ENCODE measurements at regions not wholly inside any gene's neighbourhood (a gene's known extent, or its start where the extent isn't known, plus 50 kb on each side); places are given as distances from the start of the nearest gene placed in this dataset.

DNA sequence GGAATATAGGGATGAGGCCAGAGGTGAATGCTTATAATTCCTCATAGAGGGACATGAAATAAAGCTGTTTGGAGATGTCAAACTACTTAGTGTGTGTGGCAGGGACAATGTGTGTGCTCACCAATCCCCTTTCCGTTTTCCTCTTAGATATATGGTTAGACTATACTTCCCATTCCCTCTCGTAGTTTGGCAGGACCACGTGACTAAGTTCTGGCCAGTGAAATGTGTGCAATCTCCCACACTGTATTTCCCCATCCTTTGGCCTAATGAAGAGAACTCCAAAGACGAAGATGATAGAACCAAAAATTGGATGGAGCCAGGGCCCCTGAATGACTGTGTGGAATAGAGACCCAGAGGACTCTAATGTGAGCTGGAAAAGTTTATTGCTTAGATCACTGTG is 233.4 kb upstream of the KLF4 start:
- no peak for ATAC-seq

DNA sequence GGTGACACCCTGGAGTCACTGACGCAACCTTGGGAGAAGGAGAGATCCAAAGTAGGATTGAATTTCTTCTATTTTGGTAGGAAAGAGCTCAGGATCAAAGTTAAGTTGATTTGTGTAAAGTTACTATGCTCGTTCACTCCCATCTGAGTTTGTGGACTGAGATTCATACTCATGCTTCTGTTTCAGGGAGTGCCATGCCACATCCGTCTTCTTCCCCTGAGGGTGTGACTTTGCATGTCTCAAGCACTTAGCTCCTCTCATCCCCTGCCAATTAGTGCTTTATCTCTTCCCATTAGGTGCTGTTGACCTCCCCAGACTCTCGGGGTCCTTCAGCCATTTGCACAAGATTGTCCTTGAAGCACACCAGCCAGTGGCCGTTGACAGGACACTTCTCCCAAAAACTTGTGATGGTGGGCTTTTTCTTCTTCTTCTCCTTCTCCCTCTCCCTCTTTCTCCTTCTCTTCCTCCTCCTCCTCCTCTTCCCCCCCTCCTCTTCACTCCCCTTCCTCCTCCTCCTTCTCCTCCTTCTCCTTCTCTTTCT is 232.2 kb upstream of the KLF4 start:
- TF ChIP-seq, protein P1, sequence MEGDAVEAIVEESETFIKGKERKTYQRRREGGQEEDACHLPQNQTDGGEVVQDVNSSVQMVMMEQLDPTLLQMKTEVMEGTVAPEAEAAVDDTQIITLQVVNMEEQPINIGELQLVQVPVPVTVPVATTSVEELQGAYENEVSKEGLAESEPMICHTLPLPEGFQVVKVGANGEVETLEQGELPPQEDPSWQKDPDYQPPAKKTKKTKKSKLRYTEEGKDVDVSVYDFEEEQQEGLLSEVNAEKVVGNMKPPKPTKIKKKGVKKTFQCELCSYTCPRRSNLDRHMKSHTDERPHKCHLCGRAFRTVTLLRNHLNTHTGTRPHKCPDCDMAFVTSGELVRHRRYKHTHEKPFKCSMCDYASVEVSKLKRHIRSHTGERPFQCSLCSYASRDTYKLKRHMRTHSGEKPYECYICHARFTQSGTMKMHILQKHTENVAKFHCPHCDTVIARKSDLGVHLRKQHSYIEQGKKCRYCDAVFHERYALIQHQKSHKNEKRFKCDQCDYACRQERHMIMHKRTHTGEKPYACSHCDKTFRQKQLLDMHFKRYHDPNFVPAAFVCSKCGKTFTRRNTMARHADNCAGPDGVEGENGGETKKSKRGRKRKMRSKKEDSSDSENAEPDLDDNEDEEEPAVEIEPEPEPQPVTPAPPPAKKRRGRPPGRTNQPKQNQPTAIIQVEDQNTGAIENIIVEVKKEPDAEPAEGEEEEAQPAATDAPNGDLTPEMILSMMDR (IDR thresholded peaks at IDR 0.05): no peak
- no peaks in the 10 kb centered on the region for H3K27me3 ChIP-seq (ENCODE audit: insufficient read depth in 3 of 3, low read length in 2 of 3)
- H3K4me3 ChIP-seq: no peak overlapping the region
- ATAC-seq (no peak), DNase-seq (no peak)
- H3K4me1 ChIP-seq: no peaks in the 10 kb centered on the region
- H3K36me3 ChIP-seq (ENCODE audit: insufficient read depth in 1 of 2, low read depth in 1 of 2): no peaks in the 10 kb centered on the region
- no peak overlapping the region for H3K27ac ChIP-seq
- no peaks in the 10 kb centered on the region for H3K9me3 ChIP-seq
- intact Hi-C loops (cut with DNase I): no loop called here
- 75 to 87% (median 86%) methylated on average over 5 of the region's 5 CpGs for WGBS, 3 donors

More for the DNA sequence above, 233.4 kb upstream of the KLF4 start:
- no peaks in the 10 kb centered on the region for H3K36me3 ChIP-seq (ENCODE audit: insufficient read depth in 1 of 2, low read depth in 1 of 2)
- no peak overlapping the region for H3K4me3 ChIP-seq
- H3K27ac ChIP-seq: no peak overlapping the region
- DNase-seq: no peak
- intact Hi-C loops (cut with DNase I): no loop called here
- 92 to 98% (median 98%) methylated on average over 4 of the region's 4 CpGs for WGBS, 3 donors
- TF ChIP-seq, protein P1 (IDR thresholded peaks at IDR 0.05): no peak
- no peaks in the 10 kb centered on the region for H3K27me3 ChIP-seq (ENCODE audit: insufficient read depth in 3 of 3, low read length in 2 of 3)
- no peaks in the 10 kb centered on the region for H3K4me1 ChIP-seq
- no peaks in the 10 kb centered on the region for H3K9me3 ChIP-seq

DNA sequence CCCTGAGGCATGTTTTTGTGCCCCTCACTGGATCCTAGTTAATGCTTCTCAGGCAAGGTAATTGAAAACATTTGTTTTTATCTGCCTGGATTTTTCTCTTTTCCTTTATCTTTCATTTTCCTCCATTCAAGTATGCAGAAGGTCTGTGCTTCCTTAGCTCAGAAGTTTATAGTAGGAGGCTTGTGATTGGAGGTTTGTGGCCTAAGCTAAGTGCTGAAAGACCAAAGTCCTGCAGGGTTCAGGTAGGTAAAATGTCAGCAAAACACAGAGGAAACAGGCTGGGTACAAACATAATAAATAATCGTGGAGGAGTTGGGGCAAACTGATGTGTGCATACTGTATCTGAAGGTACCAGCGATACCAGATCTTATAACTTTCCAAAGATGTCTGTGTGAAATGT is 230.9 kb upstream of the KLF4 start:
- H3K27ac ChIP-seq: no peak overlapping the region
- H3K27me3 ChIP-seq (ENCODE audit: insufficient read depth in 3 of 3, low read length in 2 of 3): no peaks in the 10 kb centered on the region
- ATAC-seq (no peak), DNase-seq (no peak)
- WGBS, 3 donors: 85 to 92% (median 89%) methylated on average over 2 of the region's 2 CpGs
- H3K4me1 ChIP-seq: no peaks in the 10 kb centered on the region
- H3K9me3 ChIP-seq: no peaks in the 10 kb centered on the region
- H3K36me3 ChIP-seq (ENCODE audit: insufficient read depth in 1 of 2, low read depth in 1 of 2): no peaks in the 10 kb centered on the region
- intact Hi-C loops (cut with DNase I): no loop called here
- H3K4me3 ChIP-seq: no peak overlapping the region
- TF ChIP-seq, protein P1 (IDR thresholded peaks at IDR 0.05): no peak

DNA sequence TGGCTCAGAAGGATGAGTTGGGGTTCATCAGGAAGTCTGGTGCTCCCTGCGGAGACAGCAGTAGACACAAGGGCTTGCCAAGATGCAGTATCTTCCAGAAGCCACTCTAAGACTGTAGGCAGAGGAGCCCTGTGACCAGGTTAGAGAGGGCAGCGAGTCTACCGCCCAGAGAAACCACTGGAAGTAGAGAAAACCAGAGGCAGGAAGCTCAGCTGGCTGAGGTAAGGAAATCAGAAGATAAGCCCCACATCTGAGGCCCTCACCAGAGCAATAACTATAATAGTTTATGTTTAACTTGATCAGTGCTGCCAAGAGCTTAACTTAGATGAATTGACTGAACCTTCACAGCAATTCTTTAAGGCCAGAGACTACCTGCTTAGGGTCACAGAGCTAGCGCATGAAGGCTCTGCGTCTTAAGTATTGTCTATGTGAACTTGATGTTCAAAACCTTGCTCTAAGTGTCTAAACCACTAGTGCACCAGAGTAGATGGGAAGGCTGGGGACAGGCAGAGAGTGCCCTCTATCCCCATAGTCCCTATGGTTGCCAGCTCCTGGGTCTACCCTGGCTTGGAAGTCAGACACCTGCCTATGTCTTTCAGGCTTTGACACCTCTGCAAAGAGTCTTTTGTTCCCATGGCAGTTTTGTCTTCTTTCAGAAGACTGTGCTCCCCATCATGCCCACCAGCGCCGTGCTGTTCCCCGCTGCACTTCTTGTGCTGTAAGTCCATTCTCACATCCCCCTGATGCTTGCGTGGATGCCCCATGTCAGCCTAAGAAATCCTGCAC is 228.2 kb upstream of the KLF4 start:
- Histone ChIP-seq H3K4me3 (no peak overlapping the region), H3K4me1 (no peaks in the 10 kb centered on the region), H3K27ac (no peak overlapping the region), H3K9me3 (no peaks in the 10 kb centered on the region), H3K27me3 (ENCODE audit: insufficient read depth in 3 of 3, low read length in 2 of 3) (no peaks in the 10 kb centered on the region), H3K36me3 (ENCODE audit: insufficient read depth in 1 of 2, low read depth in 1 of 2) (no peaks in the 10 kb centered on the region)
- intact Hi-C loops (cut with DNase I): no loop called here
- DNase-seq (no peak), ATAC-seq (no peak)
- TF ChIP-seq, protein P1 (IDR thresholded peaks at IDR 0.05): no peak
- WGBS, 3 donors: 93 to 95% (median 94%) methylated on average over 9 of the region's 9 CpGs
